HFFc6 (cell line): ENCODE measurements at regions not wholly inside any gene's neighbourhood (a gene's known extent, or its start where the extent isn't known, plus 50 kb on each side); places are given as distances from the start of the nearest gene placed in this dataset.

Experiments used
- DNase-seq: peaks from one replicate; pipeline ENCODE4 v3.0.0-alpha.2; 2018
- H3K27ac Mint-ChIP-seq: 2 replicates; pipeline ENCODE4 v1.8.0; 2020; ENCODE audit warnings: mild to moderate bottlenecking, mixed read lengths
- H3K27me3 Mint-ChIP-seq: 2 replicates; pipeline ENCODE4 v1.8.0; 2021; ENCODE audit warnings: mild to moderate bottlenecking, moderate library complexity, mixed read lengths; ENCODE audit not compliant: insufficient read depth
- H3K36me3 Mint-ChIP-seq: 2 replicates; pipeline ENCODE4 v1.8.0; 2021; ENCODE audit warnings: low read depth, mixed read lengths
- H3K4me1 Mint-ChIP-seq: 2 replicates; pipeline ENCODE4 v1.8.0; 2020; ENCODE audit warnings: low read depth, mixed read lengths
- H3K4me3 Mint-ChIP-seq: 2 replicates; pipeline ENCODE4 v1.8.0; 2020; ENCODE audit warnings: mild to moderate bottlenecking, moderate library complexity, mixed read lengths
- H3K9me3 Mint-ChIP-seq: 2 replicates; pipeline ENCODE4 v1.8.0; 2020; ENCODE audit warnings: mild to moderate bottlenecking, mixed read lengths
- CTCF ChIP-seq: fragments of 200-600 bp; sonication (generic); IDR thresholded peaks from 2 replicates; pipeline ENCODE4 v1.5.0; 2021; ENCODE audit warnings: antibody characterized with exemption, mild to moderate bottlenecking

- no peaks in the 10 kb centered on the region for H3K27me3 Mint-ChIP-seq
- H3K27ac Mint-ChIP-seq: no peak overlapping the region
- H3K4me1 Mint-ChIP-seq: peaks cover 31% of the 10 kb centered on the region
- TF ChIP-seq CTCF: no peak
- H3K4me3 Mint-ChIP-seq: no peak overlapping the region
- no peak for DNase-seq
- H3K9me3 Mint-ChIP-seq: no peaks in the 10 kb centered on the region
- no peaks in the 10 kb centered on the region for H3K36me3 Mint-ChIP-seq
Measured at GRCh38 chr14:100415226-100415625, 92.1 kb downstream of the SLC25A47 start.

DNA sequence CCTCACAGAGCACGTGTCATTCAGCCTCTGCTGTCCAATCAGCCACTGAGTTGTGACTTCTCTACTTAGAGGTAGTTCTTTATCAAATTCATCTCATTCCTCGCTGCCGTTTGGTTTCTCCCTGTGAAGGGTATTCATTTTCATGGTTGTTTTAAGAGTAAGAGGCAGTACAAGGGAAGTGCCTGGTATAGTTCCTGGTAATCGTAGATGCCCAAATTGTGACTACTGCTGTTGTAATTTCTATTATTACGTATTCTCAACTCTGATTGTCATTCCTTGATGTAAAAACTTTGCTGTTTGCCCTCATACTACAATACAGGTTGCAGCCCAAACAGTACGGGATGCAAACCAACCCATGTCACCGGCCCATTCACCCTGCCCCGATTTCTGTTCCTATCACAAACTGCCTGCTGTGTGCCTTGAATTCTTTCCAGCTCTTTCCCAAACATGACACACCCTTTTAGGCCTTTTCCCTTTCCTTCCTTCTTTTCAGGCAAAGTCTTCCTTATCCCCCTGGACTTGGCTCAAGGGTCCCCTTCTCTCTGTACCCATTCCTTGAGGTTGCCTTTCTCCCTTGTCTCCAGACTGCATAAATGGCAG, 93.0 kb downstream of the SLC25A47 start:
- H3K27me3 Mint-ChIP-seq: no peaks in the 10 kb centered on the region; the same call in 1 of the 2 replicates
- peak overlapping the region; percentile 3; the same call in 1 of the 2 replicates for H3K4me3 Mint-ChIP-seq
- H3K4me1 Mint-ChIP-seq: peaks cover 31% of the 10 kb centered on the region

GRCh38 chr14:100416921-100417860, 94.1 kb downstream of the SLC25A47 start:
- TF ChIP-seq CTCF: peak; percentile 84
- Mint-ChIP-seq H3K27me3 (no peaks in the 10 kb centered on the region; the same call in 1 of the 2 replicates), H3K4me3 (peak overlapping the region; percentile 42), H3K9me3 (no peaks in the 10 kb centered on the region), H3K27ac (peak overlapping the region; percentile 80), H3K4me1 (peaks cover 38% of the 10 kb centered on the region), H3K36me3 (no peaks in the 10 kb centered on the region)
- peak; percentile 93 for DNase-seq

More for the DNA sequence above, 93.0 kb downstream of the SLC25A47 start:
- no peak for TF ChIP-seq CTCF
- Mint-ChIP-seq H3K9me3 (no peaks in the 10 kb centered on the region), H3K27ac (peak overlapping the region; percentile 80), H3K36me3 (no peaks in the 10 kb centered on the region)
- no peak for DNase-seq

DNA sequence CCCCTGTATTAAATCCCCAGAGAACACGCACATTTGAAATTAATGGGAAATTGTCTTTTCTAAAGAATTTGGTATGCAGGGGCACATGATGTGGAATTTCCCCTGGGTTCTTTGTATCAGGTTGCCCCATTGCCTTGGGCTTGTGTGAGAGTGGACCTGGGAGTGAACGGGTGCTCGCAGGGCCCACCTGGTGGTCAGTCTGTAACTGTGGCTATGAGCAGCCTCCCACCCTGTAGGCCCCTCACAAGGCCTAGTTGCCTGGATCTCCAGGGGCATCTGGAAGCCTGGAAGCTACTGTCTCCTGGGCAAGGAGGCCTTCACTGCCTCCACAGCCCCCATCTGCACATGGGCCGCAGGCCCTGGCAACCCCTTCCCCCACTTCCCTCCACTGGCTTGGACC, 96.7 kb downstream of the SLC25A47 start:
- no peaks in the 10 kb centered on the region; the same call in 1 of the 2 replicates for H3K27me3 Mint-ChIP-seq
- no peak for DNase-seq
- peak; percentile 34; the same call in 1 of the 2 replicates for TF ChIP-seq CTCF
- no peaks in the 10 kb centered on the region for H3K9me3 Mint-ChIP-seq
- no peak overlapping the region for H3K4me3 Mint-ChIP-seq
- no peaks in the 10 kb centered on the region for H3K36me3 Mint-ChIP-seq
- H3K4me1 Mint-ChIP-seq: peaks cover 53% of the 10 kb centered on the region
- no peak overlapping the region for H3K27ac Mint-ChIP-seq

DNA sequence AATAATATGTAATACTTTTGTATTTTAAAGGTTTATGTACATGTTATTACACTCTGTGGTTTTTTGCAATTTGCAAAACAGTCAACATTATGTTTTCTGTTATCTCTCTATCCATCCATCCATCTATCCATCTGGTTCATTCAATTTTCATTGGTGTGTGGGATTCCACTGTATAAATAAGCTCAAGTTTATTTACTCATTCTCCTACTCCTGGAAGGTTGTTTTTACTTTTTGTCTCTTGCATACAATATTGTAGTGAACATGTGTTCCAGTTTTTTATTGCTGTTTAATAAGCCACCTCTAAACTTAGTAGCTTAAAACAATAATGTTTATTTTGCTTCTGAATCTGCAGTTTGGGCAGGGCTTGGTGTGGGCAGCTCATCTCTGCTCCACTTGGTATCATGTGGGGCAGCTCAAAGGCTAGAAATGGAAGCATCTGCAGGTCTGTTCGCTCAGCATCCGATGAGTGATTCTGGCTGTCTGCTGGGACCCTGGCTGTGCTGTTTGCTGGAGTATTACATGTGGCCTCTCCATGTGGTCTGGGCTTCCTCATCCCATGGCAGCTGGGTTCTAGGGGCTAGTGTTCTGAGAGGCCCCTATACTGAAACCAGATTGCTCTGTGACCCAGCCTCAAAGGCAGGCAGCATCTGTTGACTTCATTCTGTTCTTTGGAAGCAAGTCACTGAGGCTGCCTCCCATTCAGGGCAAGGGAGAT, 98.8 kb downstream of the SLC25A47 start:
- no peak for DNase-seq
- no peak overlapping the region for H3K27ac Mint-ChIP-seq
- no peaks in the 10 kb centered on the region for H3K9me3 Mint-ChIP-seq

More for the DNA sequence above, 98.8 kb downstream of the SLC25A47 start:
- peaks cover 46% of the 10 kb centered on the region for H3K4me1 Mint-ChIP-seq
- no peak overlapping the region for H3K4me3 Mint-ChIP-seq
- no peak for TF ChIP-seq CTCF
- H3K27me3 Mint-ChIP-seq: no peaks in the 10 kb centered on the region; the same call in 1 of the 2 replicates
- H3K36me3 Mint-ChIP-seq: no peaks in the 10 kb centered on the region
